Endothelial cell of umbilical vein (primary cell): ENCODE measurements at regions not wholly inside any gene's neighbourhood (a gene's known extent, or its start where the extent isn't known, plus 50 kb on each side); places are given as distances from the start of the nearest gene placed in this dataset.

Experiments used
- POLR2A ChIP-seq: IDR thresholded peaks from 2 replicates; pipeline ENCODE4 v1.6.1; 2012; ENCODE audit warnings: low read depth, mild to moderate bottlenecking, control low read depth, low read length
- TF ChIP-seq, protein P1 (sequence below), 2 donors: IDR thresholded peaks; 1 replicate in 1 of 2; 2 replicates in 1 of 2; pipeline ENCODE4 v1.5.1; 2011; ENCODE audit warnings: low read length in 2 of 2, mild to moderate bottlenecking in 2 of 2, moderate library complexity in 2 of 2, control low read depth in 1 of 2, inconsistent platforms in 1 of 2, low read depth in 1 of 2; ENCODE audit not compliant: insufficient read depth in 1 of 2; ENCODE audit errors: extremely low read depth in 1 of 2

DNA sequence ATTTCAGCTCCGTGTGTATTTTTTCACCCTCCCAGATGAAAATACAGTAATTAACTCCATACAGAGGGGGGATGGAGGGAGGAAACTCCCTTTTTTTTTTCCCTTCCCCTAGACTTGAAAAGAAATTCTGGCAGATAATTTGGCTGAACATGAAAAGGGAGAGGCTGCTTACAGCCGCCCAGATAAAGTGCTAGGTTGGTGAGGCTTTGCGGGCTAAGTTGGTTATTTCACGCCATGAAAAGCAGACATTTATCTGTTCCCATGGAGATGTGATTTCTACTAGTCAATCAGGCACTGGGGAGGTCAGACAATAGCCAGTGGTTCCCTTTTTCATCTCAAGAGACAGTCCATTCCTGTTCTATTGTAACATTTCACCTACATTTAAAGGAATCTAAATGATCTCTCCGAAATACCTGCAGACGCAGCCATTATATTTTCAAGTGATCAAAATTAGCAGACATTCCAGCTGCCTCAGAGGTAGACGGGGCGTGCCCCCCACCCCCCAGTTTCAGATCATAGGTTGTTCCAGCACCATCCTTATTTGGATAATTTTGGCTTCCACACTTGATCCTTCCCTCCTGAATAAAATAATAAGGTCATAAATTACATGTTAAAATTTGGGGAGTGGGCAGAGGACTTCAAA, 143.9 kb upstream of the ZNF217 start:
- TF ChIP-seq, protein P1, sequence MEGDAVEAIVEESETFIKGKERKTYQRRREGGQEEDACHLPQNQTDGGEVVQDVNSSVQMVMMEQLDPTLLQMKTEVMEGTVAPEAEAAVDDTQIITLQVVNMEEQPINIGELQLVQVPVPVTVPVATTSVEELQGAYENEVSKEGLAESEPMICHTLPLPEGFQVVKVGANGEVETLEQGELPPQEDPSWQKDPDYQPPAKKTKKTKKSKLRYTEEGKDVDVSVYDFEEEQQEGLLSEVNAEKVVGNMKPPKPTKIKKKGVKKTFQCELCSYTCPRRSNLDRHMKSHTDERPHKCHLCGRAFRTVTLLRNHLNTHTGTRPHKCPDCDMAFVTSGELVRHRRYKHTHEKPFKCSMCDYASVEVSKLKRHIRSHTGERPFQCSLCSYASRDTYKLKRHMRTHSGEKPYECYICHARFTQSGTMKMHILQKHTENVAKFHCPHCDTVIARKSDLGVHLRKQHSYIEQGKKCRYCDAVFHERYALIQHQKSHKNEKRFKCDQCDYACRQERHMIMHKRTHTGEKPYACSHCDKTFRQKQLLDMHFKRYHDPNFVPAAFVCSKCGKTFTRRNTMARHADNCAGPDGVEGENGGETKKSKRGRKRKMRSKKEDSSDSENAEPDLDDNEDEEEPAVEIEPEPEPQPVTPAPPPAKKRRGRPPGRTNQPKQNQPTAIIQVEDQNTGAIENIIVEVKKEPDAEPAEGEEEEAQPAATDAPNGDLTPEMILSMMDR (IDR thresholded peaks at IDR 0.05; ENCODE audit: extremely low read depth in 1 of 2, insufficient read depth in 1 of 2, low read depth in 1 of 2, low read length in 2 of 2), result no peak
- TF ChIP-seq POLR2A, result no peak
